GM06990 (cell line): ENCODE measurements at regions not wholly inside any gene's neighbourhood (a gene's known extent, or its start where the extent isn't known, plus 50 kb on each side); places are given as distances from the start of the nearest gene placed in this dataset.

Experiments
- DNase-seq: peaks from one replicate; pipeline ENCODE4 v3.0.0-alpha.2; 2011; ENCODE audit not compliant: insufficient read length; ENCODE audit errors: extremely low read depth
- H3K27me3 ChIP-seq: replicated peaks from 2 replicates; pipeline ENCODE4 v1.6.0; 2011; ENCODE audit warnings: low read length; ENCODE audit not compliant: control insufficient read depth, insufficient read depth
- H3K36me3 ChIP-seq: 2 replicates; pipeline ENCODE4 v1.5.1; 2011; ENCODE audit warnings: low read length; ENCODE audit not compliant: control insufficient read depth, insufficient read depth
- H3K4me3 ChIP-seq: replicated peaks from 2 replicates; pipeline ENCODE4 v1.5.1; 2011; ENCODE audit warnings: low read depth, mild to moderate bottlenecking, control low read depth, low read length
- TF ChIP-seq, protein P1 (sequence below): IDR thresholded peaks from 2 replicates; pipeline ENCODE4 v1.5.1; 2011; ENCODE audit warnings: low read length, control low read depth, mild to moderate bottlenecking, inconsistent platforms; ENCODE audit not compliant: insufficient read depth, poor library complexity, severe bottlenecking

DNA sequence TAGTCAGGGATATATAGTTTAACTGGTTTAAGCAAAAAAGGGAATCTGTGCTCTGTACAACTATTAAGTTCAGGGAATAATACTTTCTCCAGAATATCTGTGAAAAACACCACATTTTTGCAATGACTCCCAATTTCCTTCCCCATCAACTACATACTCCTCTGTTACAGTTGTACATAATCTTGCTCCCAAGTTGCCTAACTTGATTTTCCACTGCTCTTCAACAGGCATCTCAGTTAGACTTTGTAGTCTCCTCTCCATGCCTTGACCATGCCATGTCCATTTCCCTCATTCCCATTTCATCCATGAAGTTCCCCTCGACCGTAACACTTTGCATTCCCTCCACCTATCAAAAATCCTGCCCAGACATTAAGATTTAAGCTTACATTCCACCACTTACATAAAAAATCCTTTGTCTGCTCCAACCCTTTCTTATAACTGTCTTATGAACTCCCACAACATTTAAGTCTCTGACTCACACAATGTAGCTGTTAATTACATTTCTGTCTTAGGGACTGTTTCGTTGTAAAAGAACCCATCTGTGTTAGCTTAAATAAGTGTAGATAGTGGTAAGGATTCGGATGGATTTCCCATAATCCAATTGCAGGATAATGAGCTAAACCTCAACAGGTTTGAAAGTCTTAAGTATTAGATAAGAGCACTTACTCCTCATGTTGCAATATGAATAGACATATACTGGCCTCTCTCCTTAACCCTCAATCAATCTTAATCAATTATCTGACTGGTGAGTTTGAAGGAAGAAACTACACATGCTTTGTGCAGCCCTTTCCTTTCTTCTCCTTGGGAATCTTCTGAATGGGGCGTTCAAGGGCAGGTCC is 156.5 kb downstream of the PAWR start:
- DNase-seq: no peak
- Histone ChIP-seq H3K4me3 (no peak overlapping the region), H3K36me3 (no peaks in the 10 kb centered on the region), H3K27me3 (no peaks in the 10 kb centered on the region)
- TF ChIP-seq, protein P1, sequence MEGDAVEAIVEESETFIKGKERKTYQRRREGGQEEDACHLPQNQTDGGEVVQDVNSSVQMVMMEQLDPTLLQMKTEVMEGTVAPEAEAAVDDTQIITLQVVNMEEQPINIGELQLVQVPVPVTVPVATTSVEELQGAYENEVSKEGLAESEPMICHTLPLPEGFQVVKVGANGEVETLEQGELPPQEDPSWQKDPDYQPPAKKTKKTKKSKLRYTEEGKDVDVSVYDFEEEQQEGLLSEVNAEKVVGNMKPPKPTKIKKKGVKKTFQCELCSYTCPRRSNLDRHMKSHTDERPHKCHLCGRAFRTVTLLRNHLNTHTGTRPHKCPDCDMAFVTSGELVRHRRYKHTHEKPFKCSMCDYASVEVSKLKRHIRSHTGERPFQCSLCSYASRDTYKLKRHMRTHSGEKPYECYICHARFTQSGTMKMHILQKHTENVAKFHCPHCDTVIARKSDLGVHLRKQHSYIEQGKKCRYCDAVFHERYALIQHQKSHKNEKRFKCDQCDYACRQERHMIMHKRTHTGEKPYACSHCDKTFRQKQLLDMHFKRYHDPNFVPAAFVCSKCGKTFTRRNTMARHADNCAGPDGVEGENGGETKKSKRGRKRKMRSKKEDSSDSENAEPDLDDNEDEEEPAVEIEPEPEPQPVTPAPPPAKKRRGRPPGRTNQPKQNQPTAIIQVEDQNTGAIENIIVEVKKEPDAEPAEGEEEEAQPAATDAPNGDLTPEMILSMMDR: no peak

DNA sequence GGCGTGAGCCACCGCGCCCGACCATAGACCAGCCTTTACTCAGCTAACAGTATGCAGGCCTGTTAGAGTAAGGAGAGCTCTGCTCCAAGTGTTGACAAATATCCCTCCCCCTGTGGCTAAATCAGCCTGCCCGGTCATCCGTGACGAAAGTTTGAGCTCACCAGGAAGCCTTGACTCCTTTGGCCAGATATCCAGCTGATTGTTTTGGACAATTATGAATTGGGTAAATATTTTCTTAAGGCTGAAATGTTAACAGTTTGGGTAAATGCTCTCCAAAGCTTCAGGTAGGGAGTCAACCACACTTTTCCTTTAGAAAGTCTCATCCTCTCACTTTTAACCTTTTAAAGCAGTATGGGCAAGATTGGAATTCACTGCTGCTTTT is 157.9 kb downstream of the PAWR start:
- Histone ChIP-seq H3K27me3 (no peaks in the 10 kb centered on the region), H3K36me3 (no peaks in the 10 kb centered on the region), H3K4me3 (no peak overlapping the region)
- TF ChIP-seq, protein P1: no peak
- no peak for DNase-seq

DNA sequence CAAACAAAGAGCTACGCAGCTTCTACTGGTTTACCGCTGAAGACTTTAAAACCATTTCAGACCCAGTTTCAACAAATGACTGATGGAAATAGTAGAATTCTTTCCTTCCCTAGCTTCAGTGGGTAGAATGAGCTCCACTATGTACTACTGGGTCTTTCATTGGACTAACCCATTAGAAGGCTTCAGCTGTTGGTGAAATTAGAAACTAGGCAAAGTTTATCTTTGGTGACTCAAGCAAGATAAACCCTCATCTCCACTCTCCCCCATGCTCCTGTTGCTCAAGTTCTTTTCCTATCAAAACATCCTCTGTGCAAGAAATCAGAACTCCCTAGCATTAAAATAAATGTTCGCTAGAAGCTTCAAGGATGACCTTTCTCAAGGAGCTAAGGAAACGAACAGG is 159.2 kb downstream of the PAWR start:
- Histone ChIP-seq H3K36me3 (no peaks in the 10 kb centered on the region), H3K27me3 (no peaks in the 10 kb centered on the region), H3K4me3 (no peak overlapping the region)
- TF ChIP-seq, protein P1: no peak
- no peak for DNase-seq

DNA sequence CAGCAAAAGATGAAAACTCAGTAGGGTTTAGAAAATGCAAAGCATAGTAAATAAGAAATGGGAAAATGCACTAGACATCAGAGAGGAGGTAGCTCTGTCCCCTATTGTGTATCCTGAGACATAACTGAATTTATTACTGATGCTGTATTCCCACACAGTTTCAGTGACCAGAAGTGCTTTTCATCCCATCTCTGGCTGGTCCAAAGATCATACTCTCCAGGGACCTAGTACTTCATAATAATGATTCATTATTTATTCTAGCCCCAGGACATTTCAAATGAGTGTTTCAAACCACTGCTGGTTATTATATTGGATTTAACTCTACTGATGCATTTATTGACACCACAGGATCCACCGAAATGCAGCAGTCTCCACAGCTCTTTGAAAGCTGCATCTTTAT is 163.3 kb downstream of the PAWR start:
- Histone ChIP-seq H3K27me3 (no peaks in the 10 kb centered on the region), H3K4me3 (no peak overlapping the region), H3K36me3 (no peaks in the 10 kb centered on the region)
- DNase-seq: no peak
- TF ChIP-seq, protein P1: no peak

DNA sequence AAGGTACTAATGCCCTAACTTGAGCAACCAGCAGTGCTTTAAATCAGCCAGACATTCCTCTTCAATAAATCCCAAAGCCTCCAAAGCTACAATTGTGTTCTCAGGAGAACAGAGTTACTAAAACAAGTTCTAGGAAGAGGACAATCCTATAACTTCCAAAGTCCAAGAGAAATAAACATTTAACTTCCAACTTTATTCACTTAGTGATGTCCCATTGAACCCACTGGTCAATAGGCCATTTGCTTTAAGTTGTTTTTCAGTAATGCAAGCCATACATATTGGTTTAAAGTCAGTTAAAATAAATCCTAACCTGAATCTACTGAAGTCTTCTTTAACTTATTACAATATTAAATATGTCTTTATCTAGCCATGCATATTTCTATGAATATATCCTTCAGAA is 165.4 kb downstream of the PAWR start:
- TF ChIP-seq, protein P1: no peak
- Histone ChIP-seq H3K4me3 (no peak overlapping the region), H3K36me3 (no peaks in the 10 kb centered on the region), H3K27me3 (no peaks in the 10 kb centered on the region)
- DNase-seq: no peak
